Activated CD4-positive, alpha-beta T cell treated with anti-CD3 and anti-CD28 coated beads, Interleukin-2, amount 50 U/mL, for 48 hours (primary cell): ENCODE measurements at regions not wholly inside any gene's neighbourhood (a gene's known extent, or its start where the extent isn't known, plus 50 kb on each side); places are given as distances from the start of the nearest gene placed in this dataset.

ENCODE experiments used
- DNase-seq, 2 experiments: peaks; one replicate each; pipeline ENCODE4 v3.0.0-alpha.2; 2020

DNA sequence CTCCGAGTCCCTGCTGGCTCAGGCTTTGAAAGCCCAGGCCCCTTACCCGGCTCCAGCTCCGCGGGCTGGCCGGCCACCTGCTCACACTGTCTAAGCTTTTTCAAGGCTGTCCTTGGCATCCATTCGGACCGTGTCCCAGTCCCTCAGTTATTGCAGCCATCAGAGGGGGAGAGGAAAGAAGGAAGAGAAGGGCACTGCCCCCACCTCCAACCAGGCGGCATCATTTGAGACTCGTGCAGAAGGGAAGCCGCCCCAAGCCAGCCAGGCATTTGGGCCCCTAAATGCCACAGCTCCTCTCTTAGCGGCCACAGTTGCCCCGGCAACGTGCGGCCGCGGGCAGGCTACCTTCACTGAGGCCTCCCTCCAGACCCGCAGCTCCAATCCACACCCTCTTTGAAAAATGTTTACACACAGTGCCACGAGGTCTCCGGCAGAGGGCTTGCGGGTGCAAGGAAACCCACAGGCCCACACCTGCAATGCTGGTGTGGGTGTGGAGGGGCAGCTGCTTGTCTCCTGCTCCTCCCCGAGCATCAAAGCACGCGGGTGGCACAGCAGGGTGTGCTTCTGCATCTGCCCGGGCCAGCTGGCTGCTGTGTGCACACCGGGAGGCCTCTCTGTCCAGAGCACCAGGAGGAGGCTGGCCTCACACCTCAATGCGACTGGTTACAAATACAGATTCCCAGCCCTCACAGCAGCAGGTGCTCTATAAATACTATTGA is 124.4 kb downstream of the CTTN start:
- DNase-seq = no peak

DNA sequence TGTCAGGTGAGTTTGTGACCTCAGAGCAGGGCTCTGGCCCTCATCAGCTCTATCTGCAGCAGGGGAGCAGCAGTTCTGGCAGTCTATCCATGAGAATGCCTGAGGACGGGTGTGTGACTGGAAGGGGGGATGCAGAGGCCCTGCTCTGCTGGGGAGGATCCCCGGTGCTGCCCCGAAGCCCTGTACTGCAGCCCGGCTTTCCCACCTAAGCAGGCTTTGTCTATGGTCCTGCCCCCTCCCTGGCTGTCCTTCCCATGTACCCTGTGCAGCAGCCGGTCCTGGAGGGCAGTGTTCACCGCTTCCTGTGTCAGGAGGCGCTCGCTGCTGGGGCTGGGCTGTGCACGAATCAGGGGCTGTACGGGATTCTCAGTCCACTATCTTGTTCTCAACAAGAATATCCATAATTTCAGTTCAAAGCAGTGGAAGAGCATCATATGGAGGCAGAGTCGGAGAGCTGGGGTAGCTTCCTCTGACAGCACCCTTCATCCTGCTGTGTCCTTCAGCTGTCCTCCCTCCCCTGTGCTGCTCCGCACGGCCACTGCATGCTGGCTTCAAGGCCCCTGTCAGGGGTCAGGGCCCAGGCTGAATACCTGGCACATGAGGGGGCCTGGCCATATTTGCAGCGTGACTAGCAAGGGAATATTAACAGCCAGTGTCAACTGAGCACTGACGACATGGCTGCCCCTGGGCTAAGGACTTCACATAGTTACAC is 125.2 kb downstream of the CTTN start:
- no peak for DNase-seq

DNA sequence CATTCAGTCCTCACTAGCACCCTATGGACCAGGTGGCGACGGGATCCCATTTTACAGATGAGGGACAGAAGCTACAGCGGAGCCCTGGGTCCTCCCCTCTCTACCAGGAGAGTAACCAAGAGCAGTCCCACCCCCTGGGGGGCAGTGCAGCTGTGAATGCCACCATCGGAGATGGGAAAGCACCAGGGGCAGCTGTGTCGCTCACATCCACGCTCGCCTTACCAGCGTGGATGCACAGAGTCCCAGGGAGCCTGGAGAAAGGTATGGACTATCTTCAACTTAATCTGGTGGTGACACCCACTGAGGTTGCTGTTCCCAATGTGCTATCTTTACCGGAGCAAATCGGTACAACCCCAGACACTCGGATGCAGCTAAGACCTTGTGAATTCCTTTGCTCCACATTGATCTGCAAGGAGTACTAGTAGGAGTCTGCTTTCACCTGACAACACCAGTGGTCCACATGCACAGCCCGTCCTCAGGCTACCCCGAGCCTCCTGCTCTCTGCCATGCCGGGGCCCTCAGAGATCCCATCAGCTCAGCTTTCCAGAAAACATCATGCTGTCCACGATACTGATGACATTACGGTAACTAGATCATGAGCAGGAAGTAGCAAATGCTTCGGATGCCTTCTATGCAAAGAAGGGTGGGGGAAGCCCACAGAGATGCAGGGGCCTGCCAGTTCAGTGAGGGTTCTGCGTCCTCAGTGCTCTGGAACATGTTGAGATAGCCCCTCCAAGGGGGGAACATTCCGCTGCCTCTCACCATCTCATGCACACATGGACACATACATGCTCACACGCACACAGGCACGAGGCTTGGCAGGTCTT is 126.0 kb downstream of the CTTN start:
- no peak for DNase-seq

DNA sequence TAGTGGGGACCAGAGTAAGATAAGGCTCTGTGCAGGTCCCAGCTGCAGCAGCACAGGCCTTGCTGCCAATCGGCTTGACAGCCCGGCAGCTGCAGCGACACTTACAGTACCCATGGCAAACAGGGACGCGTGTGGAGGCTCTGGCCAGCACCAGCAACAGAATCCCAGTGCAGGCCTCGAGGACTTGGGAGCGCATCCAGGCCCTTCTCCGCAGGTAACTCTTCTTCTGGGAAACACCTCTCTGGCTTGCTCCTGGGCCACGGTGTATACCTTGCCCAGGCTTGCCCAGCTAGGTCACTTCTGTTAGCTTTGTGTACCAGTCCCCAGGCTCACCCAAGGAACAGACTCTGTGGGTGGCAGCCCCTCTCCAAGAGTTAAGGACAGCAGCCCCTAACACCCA is 126.7 kb downstream of the CTTN start:
- no peak for DNase-seq

DNA sequence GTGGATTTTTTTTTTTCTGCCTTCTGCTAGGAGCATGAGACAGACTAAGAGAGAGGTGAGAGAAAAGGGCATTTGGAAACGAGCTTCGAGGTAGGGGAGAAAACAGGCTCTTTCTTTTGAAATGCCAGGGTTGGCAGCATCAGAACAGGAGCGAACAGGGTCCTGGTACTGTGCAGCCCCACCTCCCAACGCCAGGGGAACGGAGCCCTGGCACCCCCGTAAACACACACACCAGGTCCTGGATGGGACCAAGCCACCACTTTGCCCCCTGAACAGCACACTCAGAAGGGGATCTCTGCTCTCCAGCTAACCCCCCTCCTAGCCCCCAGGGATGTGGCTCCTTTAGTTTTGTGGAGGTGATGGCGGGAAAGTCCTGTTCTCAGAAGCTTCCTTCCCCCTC is 127.1 kb downstream of the CTTN start:
- DNase-seq = no peak

DNA sequence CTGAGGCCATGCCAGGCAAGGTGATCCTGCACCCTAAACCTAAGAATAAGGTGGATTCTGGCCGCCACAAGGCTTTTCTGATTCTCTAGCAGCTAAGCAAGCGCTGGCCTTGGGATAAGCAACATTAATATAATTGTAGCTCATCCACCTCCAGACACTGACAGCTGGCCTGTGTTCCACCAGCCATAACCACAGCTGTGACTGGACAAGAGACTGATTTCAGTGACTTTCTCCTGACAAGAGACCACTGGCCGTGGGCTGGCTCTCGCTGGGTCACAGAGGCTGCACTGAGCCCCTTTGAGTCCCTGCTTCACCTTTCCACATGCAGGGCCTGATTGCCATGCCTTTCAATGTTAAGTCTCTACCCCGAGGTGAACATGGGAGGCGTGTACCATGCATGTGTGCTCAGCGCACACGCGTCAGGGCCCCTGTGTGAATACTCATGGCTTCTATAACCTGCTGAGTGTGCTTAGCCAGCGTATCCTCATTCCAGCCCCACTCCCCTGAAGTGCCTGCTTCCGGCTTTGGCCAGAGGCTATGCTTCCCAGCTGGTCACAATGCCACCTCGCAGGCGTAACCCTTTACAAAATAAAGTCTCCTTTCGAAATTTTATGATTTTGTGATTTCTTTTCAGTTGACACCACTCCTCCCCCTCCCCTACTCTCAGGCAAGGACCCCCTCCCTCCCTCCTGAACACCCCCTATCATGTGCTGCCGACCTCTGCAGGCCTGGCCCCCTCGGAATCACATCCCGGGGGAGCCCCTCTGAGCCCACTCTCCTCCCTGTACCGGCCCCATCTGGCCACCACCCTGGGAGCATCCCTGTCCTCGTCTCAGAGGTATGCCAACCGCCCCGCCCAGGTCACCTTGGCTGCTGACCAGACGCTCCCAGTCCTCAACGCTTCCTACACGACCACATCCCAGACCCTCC is 128.1 kb downstream of the CTTN start:
- DNase-seq = no peak

DNA sequence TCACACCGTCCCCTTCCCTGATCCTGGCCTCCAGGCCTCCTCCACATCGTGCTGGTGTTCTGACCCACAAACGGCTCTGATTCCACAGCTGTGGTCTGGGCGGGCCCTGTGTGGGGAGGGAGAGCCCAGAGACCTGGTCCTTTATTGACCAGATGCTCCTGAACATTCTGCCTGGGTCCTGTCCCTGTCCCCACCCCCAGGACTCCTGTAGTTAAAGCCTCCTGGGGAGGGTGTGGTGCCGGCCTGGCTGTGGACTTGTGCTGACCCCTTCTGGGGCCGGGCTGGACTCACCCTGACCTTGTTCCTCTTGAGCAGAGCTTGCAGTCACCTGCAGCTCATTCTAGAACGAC is 128.7 kb downstream of the CTTN start:
- no peak for DNase-seq

DNA sequence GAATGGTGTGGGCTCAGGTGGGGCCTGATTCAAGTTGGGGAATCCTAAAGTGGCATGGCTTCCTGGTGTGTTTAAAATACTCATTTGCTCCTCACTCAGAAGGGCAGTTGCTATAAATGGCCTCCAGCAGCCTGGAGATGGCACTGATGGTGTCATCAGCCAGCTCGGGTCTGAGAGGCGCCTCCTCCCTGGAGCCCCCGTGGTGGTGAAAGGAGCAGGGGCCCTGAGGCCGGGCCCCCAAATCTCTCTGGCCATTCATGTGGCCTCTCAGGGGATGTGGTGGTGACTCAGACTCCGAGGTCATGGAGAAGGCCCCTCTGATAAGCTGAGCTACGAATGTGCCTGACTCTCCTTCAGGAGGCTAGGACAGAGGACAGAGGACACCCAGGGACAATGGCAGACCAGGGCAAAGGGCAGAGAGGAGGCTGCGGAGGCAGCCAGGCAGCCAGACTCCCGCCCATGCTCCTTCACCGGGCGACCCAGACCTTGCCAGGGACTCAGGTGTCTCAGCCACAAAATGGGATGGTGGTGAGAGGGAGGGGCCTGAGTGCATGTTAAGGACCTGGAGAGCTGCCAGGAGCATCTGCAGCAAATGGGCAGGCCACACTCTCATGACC is 129.2 kb downstream of the CTTN start:
- no peak for DNase-seq

DNA sequence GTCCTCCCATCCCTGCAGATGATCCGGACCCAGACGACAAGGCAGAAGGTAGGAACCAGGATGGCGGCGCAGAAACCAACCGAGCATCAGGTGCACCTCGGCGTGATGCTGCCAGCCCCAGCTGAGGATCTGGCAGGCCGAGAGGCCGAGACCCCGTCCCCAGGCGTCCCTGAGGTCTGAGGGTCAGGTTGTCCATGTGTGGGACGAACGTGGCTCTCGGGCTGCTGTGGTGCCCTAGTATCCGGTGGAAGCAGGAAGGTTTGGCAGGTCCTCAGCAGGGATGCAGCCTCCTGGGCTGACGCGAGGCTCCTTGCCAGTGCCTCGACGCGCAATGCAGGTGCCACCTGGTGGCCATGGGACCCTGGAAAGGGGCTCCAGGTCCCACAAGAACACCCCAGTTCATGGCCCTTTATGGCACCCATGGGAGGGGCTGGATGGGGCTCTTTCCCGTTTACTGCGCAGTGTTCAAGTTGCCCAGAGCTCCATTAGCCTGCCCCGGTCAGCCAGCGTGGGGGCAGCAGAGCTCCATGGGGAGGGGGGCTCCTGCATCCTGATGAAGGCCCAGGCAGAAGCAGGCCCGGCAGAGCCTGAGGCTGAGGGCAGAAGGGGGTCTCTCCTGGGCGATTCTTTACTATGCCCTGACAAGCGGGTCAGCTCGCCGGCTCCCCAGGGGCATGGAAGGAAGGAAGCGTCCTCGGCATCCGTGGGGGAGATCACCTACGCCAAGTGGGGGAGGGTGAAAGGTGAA is 129.9 kb downstream of the CTTN start:
- DNase-seq = no peak

DNA sequence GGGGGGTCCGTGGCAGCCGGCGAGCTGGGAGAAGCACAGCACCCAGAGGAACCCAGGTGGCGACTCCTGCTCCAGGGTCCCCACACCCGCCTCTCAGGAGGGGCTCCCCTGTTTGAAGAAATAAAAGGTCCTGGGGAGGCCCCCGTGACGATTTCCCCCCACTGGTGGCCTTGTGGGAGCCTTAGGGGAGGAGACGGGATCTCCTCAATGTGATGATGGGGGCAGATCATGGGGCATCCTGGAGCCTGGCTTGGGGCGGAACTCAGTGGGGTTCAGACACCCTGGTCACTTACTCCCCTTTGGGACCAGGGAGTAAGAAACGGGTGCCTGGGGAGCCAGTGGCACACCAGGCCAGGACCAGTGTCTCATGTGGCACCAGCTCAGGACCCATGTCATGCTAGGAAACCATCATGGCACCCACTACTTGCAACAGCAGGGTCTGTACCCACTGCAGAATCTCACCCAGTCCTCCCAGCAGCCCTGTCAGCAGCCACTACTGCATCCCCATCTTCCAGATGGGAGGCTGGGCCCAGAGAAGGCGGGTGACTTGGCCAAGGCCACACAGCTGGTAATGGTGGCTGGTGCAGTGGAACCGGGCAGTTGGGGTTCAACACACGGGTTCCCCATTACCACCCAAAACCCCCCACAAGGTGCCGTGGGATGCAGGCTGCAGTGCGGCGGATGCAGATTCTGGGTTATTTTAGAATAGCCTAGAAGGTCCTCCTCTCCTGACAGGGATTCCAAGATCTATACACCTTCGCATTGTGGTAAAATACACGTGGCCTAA is 130.7 kb downstream of the CTTN start:
- no peak for DNase-seq

DNA sequence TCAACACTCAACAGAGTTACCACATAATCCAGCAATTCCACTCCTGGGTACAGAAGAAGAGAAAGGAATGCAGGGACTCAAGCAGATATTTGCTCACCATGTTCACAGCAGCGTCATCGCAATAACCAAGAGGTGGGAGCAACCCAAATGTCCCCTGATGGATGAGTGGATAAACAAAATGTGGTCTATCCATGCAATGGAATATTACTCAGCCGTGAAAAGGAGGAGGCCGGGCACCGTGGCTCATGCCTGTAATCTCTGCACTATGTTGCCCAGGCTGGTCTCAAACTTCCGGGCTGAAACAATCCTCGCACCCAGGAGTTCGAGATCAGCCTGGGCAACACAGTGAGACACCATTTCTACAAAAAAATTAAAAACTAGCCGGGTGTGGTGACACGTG is 131.7 kb downstream of the CTTN start:
- DNase-seq = no peak

DNA sequence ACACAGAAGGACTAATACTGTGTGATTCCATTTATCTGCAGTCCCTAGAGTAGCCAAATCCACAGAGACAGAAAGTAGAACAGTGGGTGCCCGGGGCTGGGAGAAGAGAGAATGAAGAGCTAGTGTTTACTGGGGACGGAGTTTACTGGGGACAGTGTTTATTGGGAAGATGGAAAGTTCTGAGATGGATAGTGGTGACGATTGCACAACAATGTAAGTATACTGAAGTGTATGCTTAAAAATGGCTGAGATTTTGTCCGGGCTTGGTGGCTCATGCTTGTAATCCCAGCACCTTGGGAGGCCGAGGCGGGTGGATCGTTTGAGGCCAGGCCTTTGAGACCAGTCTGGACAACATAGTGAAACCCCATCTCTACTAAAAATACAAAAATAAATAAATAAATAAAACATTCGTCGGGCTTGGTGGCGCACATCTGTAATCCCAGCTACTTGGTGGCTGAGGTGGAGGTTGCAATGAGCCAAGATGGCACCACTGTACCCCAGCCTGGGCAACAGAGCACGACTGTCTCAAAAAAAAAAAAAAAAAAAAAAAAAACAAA is 132.4 kb downstream of the CTTN start:
- no peak for DNase-seq

DNA sequence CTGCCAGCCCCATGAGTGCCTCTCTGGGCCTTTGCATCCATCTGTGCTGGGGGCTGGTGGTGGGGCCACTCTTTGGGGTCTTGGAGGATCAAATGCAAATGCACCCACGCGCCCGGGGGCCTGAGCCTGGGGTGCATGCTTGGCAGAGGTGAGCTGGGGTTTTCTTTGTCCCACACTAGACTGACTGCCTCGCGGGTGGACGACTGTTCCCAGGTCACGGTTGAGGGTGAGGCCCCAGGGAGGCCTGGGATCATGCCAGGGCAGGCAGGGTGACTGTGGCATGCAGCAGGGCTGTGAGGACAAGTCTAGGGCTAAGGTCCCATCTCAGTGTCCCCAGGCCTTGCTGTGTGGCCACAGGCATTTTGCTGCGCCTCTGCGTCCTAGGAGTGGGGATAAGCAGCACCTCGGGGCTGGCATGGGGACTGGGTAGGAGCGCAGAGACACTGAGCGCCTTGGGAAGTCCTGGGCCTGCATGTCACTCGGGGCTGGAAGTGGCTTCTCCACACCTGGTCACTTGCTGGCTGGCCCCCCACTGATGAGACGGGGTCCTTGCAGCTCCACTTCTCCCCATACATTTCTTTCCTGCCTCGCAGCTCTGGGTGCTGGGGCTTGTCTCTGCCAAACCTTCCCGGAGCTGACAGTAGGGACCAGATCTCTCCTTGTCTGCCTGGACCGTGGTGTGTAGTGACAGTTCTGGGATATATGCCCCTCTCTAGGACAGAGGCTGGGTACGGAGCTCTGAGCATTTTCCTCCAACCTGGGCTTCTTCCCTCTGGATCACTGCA is 133.1 kb downstream of the CTTN start:
- no peak for DNase-seq

DNA sequence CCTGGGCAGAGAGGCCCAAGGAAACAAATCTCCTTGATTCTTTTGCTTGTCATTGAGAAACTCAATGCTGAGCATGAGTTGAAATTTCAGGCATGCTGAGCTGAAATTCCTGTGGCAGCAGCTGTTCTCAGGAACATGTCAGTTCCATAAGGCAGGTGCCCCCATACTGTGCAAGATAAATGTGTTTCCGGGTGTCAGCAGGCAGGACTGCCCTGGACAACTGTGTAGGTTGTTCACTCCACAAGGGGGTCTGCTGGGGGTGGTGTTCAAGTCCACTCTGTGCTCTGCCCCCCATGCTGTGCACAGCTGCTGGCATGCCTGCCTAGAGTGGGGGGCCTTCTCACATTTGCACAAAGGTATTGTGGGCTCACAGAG is 133.7 kb downstream of the CTTN start:
- DNase-seq = no peak

DNA sequence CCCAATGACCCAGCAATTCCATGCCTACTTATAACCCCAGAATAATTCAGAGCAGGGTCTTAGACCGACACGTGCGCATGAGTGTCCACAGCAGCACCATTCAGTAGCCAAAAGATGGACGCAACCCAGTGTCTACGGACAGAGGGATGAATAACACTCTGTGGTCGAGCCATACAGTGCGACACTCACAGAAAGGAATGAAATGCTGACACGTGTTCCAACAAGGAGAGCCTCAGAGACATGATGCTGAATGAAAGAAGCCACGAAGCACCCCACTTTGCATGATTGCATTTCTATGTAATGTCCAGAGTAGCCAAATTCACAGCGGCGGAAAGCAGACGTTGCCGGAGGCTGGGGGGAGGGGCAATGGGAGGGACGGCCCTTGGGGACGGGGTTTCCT is 134.4 kb downstream of the CTTN start:
- no peak for DNase-seq

DNA sequence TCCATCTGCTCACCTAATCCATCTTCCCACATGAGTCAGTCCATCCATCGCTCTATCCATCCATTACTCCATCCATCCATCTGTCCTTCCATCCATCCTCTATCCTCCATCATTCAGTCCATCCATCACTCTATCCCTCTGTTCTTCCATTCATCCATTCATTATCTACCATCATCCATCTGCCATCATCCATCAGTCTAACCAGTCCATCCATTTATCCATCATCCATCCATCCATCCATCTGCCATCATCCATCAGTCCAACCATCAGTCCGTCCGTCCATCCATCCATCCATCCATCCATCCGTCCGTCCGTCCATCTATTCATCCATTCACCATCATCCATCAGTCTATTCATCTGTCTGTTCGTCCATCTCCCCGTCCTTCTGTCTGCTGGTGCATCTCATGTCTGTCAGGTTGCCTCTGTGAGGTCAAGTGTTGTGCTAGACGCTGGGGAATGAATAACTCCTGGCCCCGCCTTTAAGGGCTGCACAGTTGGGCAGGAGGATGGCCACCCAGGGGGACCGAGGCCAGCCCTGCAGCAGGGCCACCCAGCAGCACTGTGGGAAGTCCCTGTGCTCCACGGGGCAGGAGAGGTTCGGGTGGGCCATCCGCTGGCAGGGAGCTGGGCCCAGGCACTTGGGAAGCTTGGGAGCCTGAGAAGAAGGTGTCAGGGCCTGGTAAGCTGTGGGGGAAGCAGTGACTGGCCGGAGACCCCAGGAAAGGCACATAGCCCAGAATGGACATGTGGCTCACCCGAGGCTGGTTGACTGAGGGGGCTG is 137.1 kb downstream of the CTTN start:
- DNase-seq = no peak

DNA sequence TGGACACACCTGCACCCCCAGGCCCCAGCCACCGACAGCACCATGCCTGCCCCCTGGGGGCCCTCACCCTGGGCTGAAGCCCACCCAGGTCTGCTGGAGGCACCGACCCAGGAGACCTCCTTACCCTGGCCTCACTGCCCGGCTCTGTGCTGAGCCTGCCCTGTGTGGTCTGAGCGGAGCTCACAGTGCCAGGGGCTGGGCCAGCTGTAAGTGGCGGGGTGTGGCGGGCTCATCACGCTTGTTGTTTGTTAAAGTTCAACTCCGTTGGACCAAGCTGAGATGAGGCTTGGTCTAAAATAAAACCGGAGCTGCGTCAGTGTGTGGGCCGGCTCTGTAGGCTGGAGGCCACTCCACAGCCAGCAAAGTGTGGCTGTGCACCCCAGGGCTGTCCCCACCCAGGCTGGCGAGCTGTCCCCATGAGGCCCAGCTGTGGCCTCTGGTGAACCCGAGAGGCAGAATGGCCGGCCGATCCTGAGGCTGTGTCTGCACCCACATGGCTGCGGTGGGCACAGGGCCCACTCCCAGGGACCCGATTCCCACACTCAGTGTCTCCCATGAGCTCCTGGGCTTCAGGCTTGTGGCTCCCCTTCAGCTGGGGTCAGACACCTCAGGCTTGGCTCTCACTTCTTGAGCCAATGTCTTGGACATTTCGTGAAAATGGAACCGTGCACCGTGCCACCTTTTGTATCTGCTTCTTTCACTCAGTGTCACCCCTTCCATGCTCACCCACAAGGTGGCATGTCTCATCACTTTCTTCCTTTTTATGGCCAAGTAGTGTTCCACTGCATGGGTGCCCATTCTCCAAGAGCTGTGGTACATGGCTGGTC is 137.9 kb downstream of the CTTN start:
- DNase-seq = no peak
